ENCODE measurements at regions not wholly inside any gene's neighbourhood (a gene's known extent, or its start where the extent isn't known, plus 50 kb on each side); places are given as distances from the start of the nearest gene placed in this dataset.
"Not testable (repeated sequence)": the region's sequence is repeated elsewhere in the genome, so short reads cannot be mapped to it uniquely, and the experiment has no call there.

- TF ChIP-seq ZNF565 (CRISPR knock-in tag; conservative IDR thresholded peaks at IDR 0.05; ENCODE audit: low read depth); ESRRG (CRISPR knock-in tag; IDR thresholded peaks at IDR 0.05); CSRNP3 (CRISPR knock-in tag; IDR thresholded peaks at IDR 0.05); PATZ1 (CRISPR knock-in tag; IDR thresholded peaks at IDR 0.05; ENCODE audit: borderline replicate concordance); OSR1 (CRISPR knock-in tag; IDR thresholded peaks at IDR 0.05); POU6F1 (CRISPR knock-in tag; IDR thresholded peaks at IDR 0.05; ENCODE audit: borderline replicate concordance, low read depth); ZC3H10 (CRISPR knock-in tag; IDR thresholded peaks at IDR 0.05); CREB5 (CRISPR knock-in tag; IDR thresholded peaks at IDR 0.05; ENCODE audit: low read depth); PPARA (CRISPR knock-in tag; IDR thresholded peaks at IDR 0.05; ENCODE audit: borderline replicate concordance); RARB (CRISPR knock-in tag; IDR thresholded peaks at IDR 0.05); ARNTL (CRISPR knock-in tag; IDR thresholded peaks at IDR 0.05; ENCODE audit: borderline replicate concordance, low read depth); TSHZ2 (CRISPR knock-in tag; IDR thresholded peaks at IDR 0.05); BACH2 (CRISPR knock-in tag; IDR thresholded peaks at IDR 0.05; ENCODE audit: borderline replicate concordance); TCF4 (CRISPR knock-in tag; IDR thresholded peaks at IDR 0.05; ENCODE audit: borderline replicate concordance): not testable (repeated sequence)
These were observed 249.8 kb downstream of the CYRIA start for GRCh38 chr2:16415861-16416260.
